ENCODE measurements at regions not wholly inside any gene's neighbourhood (a gene's known extent, or its start where the extent isn't known, plus 50 kb on each side); places are given as distances from the start of the nearest gene placed in this dataset.

GRCh38 chr14:59015482-59015881, 173.0 kb upstream of the DAAM1 start:
- Mint-ChIP-seq H3K27ac (no peak overlapping the region), H3K4me1 (no peaks in the 10 kb centered on the region), H3K4me3 (no peak overlapping the region), H3K9me3 (peaks cover 22% of the 10 kb centered on the region), H3K27me3 (ENCODE audit: low read depth) (no peaks in the 10 kb centered on the region), H3K36me3 (ENCODE audit: low read depth) (peaks cover 6% of the 10 kb centered on the region)
- TF ChIP-seq, protein P1, sequence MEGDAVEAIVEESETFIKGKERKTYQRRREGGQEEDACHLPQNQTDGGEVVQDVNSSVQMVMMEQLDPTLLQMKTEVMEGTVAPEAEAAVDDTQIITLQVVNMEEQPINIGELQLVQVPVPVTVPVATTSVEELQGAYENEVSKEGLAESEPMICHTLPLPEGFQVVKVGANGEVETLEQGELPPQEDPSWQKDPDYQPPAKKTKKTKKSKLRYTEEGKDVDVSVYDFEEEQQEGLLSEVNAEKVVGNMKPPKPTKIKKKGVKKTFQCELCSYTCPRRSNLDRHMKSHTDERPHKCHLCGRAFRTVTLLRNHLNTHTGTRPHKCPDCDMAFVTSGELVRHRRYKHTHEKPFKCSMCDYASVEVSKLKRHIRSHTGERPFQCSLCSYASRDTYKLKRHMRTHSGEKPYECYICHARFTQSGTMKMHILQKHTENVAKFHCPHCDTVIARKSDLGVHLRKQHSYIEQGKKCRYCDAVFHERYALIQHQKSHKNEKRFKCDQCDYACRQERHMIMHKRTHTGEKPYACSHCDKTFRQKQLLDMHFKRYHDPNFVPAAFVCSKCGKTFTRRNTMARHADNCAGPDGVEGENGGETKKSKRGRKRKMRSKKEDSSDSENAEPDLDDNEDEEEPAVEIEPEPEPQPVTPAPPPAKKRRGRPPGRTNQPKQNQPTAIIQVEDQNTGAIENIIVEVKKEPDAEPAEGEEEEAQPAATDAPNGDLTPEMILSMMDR (IDR thresholded peaks at IDR 0.05; ENCODE audit: unreplicated experiment in 3 of 3), result no peak

DNA sequence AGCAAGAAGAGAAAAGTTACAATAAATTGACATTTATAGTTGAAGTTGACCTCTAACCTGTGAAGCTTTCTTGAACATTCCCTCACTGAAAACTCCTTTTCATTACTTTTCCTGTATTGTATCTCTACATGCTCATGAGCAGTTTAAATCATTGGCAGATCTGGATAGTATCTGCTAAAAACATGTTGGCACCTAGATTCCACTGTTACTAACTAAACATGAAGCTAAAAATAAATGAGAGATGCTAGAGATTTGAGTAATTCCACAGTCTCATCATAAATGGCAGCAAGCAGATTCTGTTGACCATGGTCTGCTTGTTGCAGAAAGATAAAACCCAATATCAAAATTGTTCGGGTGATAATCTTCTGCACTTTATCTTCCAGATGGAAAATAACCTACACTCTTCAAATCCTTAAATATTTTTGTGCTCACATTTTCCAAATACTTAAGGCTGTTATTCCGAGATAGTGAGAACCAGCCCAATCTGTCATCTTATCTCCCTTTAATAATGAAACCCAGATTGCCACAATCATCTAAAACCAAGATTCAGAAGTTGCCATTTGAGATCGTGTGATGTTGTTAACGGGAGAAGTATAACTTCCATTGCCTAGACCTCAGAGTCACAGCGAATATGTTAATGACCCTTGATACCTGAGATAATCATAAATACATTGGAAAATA, 171.0 kb upstream of the DAAM1 start:
- Mint-ChIP-seq H3K27ac (peak overlapping the region in 1 of 3 experiments; percentile 10), H3K36me3 (ENCODE audit: low read depth) (peaks cover 3% of the 10 kb centered on the region), H3K4me3 (no peak overlapping the region), H3K27me3 (ENCODE audit: low read depth) (no peaks in the 10 kb centered on the region), H3K4me1 (no peaks in the 10 kb centered on the region), H3K9me3 (peaks cover 14% of the 10 kb centered on the region)
- TF ChIP-seq, protein P1 (IDR thresholded peaks at IDR 0.05; ENCODE audit: unreplicated experiment in 3 of 3), result no peak

DNA sequence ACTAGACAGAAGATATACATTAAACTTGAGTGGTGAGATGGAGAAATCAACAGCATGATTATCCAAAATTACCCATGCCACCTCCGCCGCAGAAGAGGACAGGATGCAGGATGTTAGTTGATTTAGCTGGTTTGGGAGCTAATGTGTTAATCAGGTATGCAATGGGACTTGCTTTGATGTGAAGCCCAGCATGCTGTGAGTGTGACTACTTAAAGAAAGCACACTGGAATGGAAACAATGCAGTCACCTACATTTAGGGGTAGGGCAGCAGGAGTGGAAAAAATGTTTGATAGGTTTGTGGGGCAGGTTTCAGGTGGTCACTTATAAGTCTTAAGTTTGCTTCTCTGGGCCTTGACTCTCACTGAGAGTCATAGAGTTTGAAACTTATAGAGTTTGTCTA, 170.0 kb upstream of the DAAM1 start:
- Mint-ChIP-seq H3K36me3 (ENCODE audit: low read depth) (no peaks in the 10 kb centered on the region), H3K4me3 (no peak overlapping the region), H3K27ac (no peak overlapping the region), H3K4me1 (no peaks in the 10 kb centered on the region), H3K9me3 (peaks cover 7% of the 10 kb centered on the region), H3K27me3 (ENCODE audit: low read depth) (no peaks in the 10 kb centered on the region)
- TF ChIP-seq, protein P1 (IDR thresholded peaks at IDR 0.05; ENCODE audit: unreplicated experiment in 3 of 3), result no peak

DNA sequence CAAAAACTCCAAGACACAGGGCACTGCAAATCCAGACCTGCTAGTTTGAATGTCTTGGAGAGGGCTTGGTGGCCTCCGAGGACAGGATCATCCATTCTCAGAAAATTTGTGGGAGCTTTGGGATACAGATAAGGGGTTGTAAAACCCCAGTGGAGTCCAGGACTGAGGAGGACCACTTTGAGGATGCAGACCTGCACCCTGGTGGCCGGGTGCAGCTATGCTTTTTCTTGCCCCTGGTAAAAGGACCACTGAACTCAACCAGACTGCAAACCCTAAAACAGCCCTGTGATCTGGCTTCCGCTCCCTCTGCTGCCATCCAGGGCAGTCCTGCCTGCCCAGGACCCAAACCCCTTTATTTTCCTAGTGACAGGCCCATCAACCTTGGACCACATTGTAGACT, 169.5 kb upstream of the DAAM1 start:
- no peak overlapping the region for H3K4me3 Mint-ChIP-seq
- peaks cover 4% of the 10 kb centered on the region for H3K9me3 Mint-ChIP-seq
- no peaks in the 10 kb centered on the region for H3K27me3 Mint-ChIP-seq (ENCODE audit: low read depth)
- TF ChIP-seq, protein P1 (IDR thresholded peaks at IDR 0.05; ENCODE audit: unreplicated experiment in 3 of 3), result no peak
- H3K27ac Mint-ChIP-seq, result no peak overlapping the region
- H3K4me1 Mint-ChIP-seq, result no peaks in the 10 kb centered on the region
- H3K36me3 Mint-ChIP-seq (ENCODE audit: low read depth), result no peaks in the 10 kb centered on the region

- H3K27me3 Mint-ChIP-seq (ENCODE audit: low read depth), result no peaks in the 10 kb centered on the region
- no peak overlapping the region for H3K4me3 Mint-ChIP-seq
- H3K4me1 Mint-ChIP-seq, result no peaks in the 10 kb centered on the region
- no peaks in the 10 kb centered on the region for H3K36me3 Mint-ChIP-seq (ENCODE audit: low read depth)
- no peak overlapping the region for H3K27ac Mint-ChIP-seq
- H3K9me3 Mint-ChIP-seq, result no peaks in the 10 kb centered on the region
- TF ChIP-seq, protein P1 (IDR thresholded peaks at IDR 0.05; ENCODE audit: unreplicated experiment in 3 of 3), result peak; percentile 37 to 44 (median 44)
These were observed 168.1 kb upstream of the DAAM1 start for GRCh38 chr14:59020382-59020781.

DNA sequence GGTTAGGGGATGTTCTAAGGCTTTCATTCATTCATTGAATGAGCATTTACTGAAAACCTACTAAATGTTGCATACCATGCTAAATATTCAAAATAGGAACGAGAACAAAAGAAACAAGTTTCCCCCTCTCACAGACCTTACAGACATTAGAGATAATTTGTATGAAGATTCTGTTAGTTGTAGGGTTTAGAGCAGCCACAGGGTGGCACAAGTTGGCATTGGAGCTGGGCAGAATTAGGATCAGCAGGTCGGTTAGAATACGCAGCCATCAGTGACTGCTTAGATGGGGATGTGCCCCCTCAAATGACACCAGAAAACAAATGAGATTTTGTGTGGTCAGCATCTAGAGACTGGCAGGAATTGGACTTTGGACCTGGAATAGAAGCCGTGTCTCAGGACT, 166.3 kb upstream of the DAAM1 start:
- Mint-ChIP-seq H3K27ac (no peak overlapping the region), H3K4me1 (peaks cover 4% of the 10 kb centered on the region), H3K27me3 (ENCODE audit: low read depth) (no peaks in the 10 kb centered on the region), H3K4me3 (no peak overlapping the region), H3K9me3 (no peaks in the 10 kb centered on the region), H3K36me3 (ENCODE audit: low read depth) (no peaks in the 10 kb centered on the region)
- TF ChIP-seq, protein P1 (IDR thresholded peaks at IDR 0.05; ENCODE audit: unreplicated experiment in 3 of 3), result no peak
